ENCODE measurements at regions not wholly inside any gene's neighbourhood (a gene's known extent, or its start where the extent isn't known, plus 50 kb on each side); places are given as distances from the start of the nearest gene placed in this dataset.

DNA sequence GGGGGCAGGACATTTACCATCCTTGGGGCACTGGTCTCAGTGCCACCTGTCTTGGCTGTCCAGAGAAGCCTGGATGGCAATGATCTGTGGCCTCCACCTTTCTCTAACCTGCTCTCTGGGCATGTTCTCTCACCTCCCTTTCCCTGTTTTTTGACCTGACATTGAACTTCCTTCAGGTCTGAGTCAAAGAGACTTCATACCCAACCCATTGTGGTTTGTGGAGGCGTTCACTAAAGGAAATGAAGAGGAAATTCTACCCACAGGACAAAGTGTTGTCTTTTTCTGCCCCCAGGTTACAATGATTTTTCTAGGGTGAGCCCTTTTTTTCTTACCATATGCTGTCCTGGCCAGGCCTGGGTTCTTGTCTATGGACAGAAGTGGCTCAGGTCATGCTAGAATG is 76.6 kb downstream of the CYP26A1 start:
- H3K4me3 Mint-ChIP-seq (ENCODE audit: unreplicated experiment) = no peak overlapping the region
- peaks cover 10% of the 10 kb centered on the region for H3K4me1 Mint-ChIP-seq (ENCODE audit: unreplicated experiment)
- H3K27me3 Mint-ChIP-seq (ENCODE audit: unreplicated experiment) = peaks cover 6% of the 10 kb centered on the region
- DNase-seq (ENCODE audit: extremely low spot score, unreplicated experiment) = no peak
- H3K9me3 Mint-ChIP-seq (ENCODE audit: unreplicated experiment) = peaks cover 4% of the 10 kb centered on the region
- TF ChIP-seq, protein P1, sequence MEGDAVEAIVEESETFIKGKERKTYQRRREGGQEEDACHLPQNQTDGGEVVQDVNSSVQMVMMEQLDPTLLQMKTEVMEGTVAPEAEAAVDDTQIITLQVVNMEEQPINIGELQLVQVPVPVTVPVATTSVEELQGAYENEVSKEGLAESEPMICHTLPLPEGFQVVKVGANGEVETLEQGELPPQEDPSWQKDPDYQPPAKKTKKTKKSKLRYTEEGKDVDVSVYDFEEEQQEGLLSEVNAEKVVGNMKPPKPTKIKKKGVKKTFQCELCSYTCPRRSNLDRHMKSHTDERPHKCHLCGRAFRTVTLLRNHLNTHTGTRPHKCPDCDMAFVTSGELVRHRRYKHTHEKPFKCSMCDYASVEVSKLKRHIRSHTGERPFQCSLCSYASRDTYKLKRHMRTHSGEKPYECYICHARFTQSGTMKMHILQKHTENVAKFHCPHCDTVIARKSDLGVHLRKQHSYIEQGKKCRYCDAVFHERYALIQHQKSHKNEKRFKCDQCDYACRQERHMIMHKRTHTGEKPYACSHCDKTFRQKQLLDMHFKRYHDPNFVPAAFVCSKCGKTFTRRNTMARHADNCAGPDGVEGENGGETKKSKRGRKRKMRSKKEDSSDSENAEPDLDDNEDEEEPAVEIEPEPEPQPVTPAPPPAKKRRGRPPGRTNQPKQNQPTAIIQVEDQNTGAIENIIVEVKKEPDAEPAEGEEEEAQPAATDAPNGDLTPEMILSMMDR (IDR thresholded peaks at IDR 0.05) = no peak
- no peak overlapping the region for H3K27ac Mint-ChIP-seq (ENCODE audit: unreplicated experiment)
- peaks cover 2% of the 10 kb centered on the region for H3K36me3 Mint-ChIP-seq (ENCODE audit: unreplicated experiment)

DNA sequence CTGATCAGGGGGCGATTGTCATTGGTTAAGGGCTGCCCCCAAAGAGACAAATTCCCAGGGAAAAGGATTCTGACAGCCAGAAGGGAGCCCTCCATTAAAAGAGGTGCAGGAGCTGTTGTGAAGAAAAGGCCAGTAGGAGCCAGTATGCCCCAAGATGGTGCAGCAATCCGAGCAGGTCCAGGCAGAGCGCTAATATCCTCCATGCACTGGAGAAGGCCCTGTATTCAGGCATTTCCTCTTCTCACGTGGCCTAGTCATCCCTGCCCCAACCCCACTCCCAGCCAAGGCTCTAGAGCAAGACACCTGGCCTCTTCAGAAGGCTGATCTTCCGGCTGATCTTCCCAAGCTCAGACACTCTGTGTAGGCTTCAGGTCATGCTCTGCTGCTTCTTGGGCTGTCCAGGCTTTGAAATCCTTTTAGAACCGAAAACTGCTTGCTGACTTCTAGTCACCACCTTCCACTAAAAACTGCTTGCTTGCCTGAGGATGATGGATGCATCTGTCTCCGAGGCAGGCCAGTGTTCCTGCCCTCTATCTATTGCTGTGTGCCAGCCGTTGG is 77.4 kb downstream of the CYP26A1 start:
- peaks cover 4% of the 10 kb centered on the region for H3K9me3 Mint-ChIP-seq (ENCODE audit: unreplicated experiment)
- H3K27me3 Mint-ChIP-seq (ENCODE audit: unreplicated experiment) = peaks cover 3% of the 10 kb centered on the region
- TF ChIP-seq, protein P1 (IDR thresholded peaks at IDR 0.05) = no peak
- peaks cover 2% of the 10 kb centered on the region for H3K36me3 Mint-ChIP-seq (ENCODE audit: unreplicated experiment)
- peaks cover 10% of the 10 kb centered on the region for H3K4me1 Mint-ChIP-seq (ENCODE audit: unreplicated experiment)
- no peak overlapping the region for H3K27ac Mint-ChIP-seq (ENCODE audit: unreplicated experiment)
- DNase-seq (ENCODE audit: extremely low spot score, unreplicated experiment) = no peak
- no peak overlapping the region for H3K4me3 Mint-ChIP-seq (ENCODE audit: unreplicated experiment)

DNA sequence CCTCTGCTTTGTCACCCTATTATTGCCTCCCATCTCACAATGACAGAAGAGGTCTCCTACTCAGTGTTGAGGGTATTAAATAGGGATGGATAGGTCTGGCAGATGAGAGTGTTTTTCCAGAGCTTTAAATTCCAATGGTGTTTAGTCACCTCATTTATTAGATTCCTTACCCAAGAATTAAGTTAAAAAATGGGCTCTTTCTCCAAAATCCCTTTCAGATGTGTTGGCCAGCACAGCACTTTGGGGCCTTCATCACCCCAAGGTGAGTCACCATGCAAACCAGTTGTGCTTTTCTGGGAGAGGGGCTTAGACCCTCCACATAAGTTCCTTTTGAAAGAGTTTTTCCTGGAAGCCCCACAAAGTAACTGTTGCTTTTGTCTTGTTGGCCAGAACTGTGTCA is 78.4 kb downstream of the CYP26A1 start:
- TF ChIP-seq, protein P1 (IDR thresholded peaks at IDR 0.05) = no peak
- Mint-ChIP-seq H3K9me3 (ENCODE audit: unreplicated experiment) (peaks cover 4% of the 10 kb centered on the region), H3K27ac (ENCODE audit: unreplicated experiment) (no peak overlapping the region), H3K4me3 (ENCODE audit: unreplicated experiment) (no peak overlapping the region), H3K27me3 (ENCODE audit: unreplicated experiment) (no peaks in the 10 kb centered on the region), H3K4me1 (ENCODE audit: unreplicated experiment) (peaks cover 7% of the 10 kb centered on the region), H3K36me3 (ENCODE audit: unreplicated experiment) (peaks cover 2% of the 10 kb centered on the region)
- DNase-seq (ENCODE audit: extremely low spot score, unreplicated experiment) = no peak

DNA sequence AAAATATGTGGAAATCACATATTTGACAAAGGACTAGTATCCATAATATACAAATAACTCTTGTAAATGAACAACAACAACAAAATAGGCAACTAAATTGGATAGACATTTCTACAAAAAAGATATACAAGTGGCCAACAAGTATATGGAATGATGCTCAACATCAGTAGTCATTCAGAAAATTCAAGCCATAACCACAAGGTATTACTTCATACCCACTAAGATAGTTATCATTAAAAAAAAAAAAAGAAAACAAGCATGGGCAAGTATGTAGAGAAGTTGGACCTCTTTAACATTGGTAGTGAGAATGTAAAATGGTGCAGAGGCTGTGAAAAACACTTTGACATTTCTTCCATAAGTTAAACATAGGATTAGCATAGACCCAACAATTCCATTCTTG is 80.8 kb downstream of the CYP26A1 start:
- DNase-seq (ENCODE audit: extremely low spot score, unreplicated experiment) = no peak
- Mint-ChIP-seq H3K4me3 (ENCODE audit: unreplicated experiment) (no peak overlapping the region), H3K9me3 (ENCODE audit: unreplicated experiment) (peaks cover 19% of the 10 kb centered on the region), H3K27me3 (ENCODE audit: unreplicated experiment) (no peaks in the 10 kb centered on the region), H3K4me1 (ENCODE audit: unreplicated experiment) (no peaks in the 10 kb centered on the region), H3K27ac (ENCODE audit: unreplicated experiment) (no peak overlapping the region), H3K36me3 (ENCODE audit: unreplicated experiment) (peaks cover 2% of the 10 kb centered on the region)
- TF ChIP-seq, protein P1 (IDR thresholded peaks at IDR 0.05) = no peak

DNA sequence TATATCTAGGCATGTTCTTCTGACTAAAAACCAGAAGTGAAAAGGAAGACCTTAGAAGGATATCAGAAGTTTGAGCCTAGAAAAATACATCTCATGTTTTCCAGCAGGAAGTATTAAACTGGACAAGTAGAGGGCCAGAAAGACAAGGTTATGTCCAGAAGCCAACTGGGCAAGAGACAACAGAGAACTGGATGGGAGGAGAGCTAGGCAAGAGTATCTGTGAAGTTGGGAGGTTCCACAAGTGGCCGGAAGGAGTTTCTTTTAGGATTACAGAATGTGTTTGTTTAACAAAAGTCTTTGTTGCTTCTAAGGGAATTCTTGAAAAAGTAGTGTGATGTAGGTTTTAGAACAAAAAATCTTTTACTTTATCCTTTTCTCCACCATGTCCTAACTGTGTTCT is 86.4 kb downstream of the CYP26A1 start:
- Mint-ChIP-seq H3K36me3 (ENCODE audit: unreplicated experiment) (no peaks in the 10 kb centered on the region), H3K27me3 (ENCODE audit: unreplicated experiment) (no peaks in the 10 kb centered on the region), H3K4me3 (ENCODE audit: unreplicated experiment) (no peak overlapping the region), H3K9me3 (ENCODE audit: unreplicated experiment) (peaks cover 15% of the 10 kb centered on the region), H3K4me1 (ENCODE audit: unreplicated experiment) (peaks cover 7% of the 10 kb centered on the region), H3K27ac (ENCODE audit: unreplicated experiment) (no peak overlapping the region)
- TF ChIP-seq, protein P1 (IDR thresholded peaks at IDR 0.05) = no peak
- no peak for DNase-seq (ENCODE audit: extremely low spot score, unreplicated experiment)
